ENCODE measurements at regions not wholly inside any gene's neighbourhood (a gene's known extent, or its start where the extent isn't known, plus 50 kb on each side); places are given as distances from the start of the nearest gene placed in this dataset.
"Not testable (repeated sequence)": the region's sequence is repeated elsewhere in the genome, so short reads cannot be mapped to it uniquely, and the experiment has no call there.

DNA sequence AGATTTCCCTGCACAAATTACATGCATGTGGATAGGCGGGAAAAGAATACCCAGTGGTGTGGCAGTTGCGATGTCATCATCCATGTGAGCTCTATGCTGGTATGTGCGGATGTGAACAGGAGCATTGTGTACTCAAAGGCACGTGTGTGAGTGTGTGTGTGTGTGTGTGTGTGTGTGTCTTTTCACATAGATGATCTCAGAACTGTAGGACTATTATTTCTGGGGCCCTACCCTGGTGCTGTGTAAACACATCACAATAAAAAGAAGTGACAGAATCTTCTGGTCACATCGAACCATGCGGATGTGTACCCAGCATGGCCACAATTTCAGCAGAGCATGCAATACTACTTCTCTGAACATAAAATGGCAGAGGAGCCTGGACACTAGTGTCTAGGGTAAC is 624.8 kb downstream of the MID1IP1 start:
- intact Hi-C loops (cut with micrococcal nuclease) = loop anchor here (5.0 to 10.0 kb wide), 6 partner anchors 149 to 751 kb away; partner anchors contain the start of gene MID1IP1
- H3K27ac Mint-ChIP-seq = peak overlapping the region; percentile 95
- no peak for DNase-seq (ENCODE audit: low spot score)
- H3K36me3 Mint-ChIP-seq (ENCODE audit: low read depth) = no peaks in the 10 kb centered on the region
- H3K9me3 Mint-ChIP-seq = peaks cover 16% of the 10 kb centered on the region
- no peaks in the 10 kb centered on the region for H3K27me3 Mint-ChIP-seq (ENCODE audit: insufficient read depth)
- peaks cover 58% of the 10 kb centered on the region for H3K4me1 Mint-ChIP-seq (ENCODE audit: low read depth)
- H3K4me3 Mint-ChIP-seq = peak overlapping the region; percentile 15

- Mint-ChIP-seq H3K4me3 (no peak overlapping the region), H3K9me3 (peaks cover 16% of the 10 kb centered on the region), H3K36me3 (ENCODE audit: low read depth) (peaks cover 4% of the 10 kb centered on the region), H3K27me3 (ENCODE audit: insufficient read depth) (no peaks in the 10 kb centered on the region), H3K4me1 (ENCODE audit: low read depth) (peaks cover 62% of the 10 kb centered on the region), H3K27ac (peak overlapping the region; percentile 98)
- intact Hi-C loops (cut with micrococcal nuclease) = loop anchor here (5.0 to 10.0 kb wide), 6 partner anchors 147 to 750 kb away; partner anchors contain the start of gene MID1IP1
- no peak for DNase-seq (ENCODE audit: low spot score)
Measured at GRCh38 chrX:39427492-39427891, 626.2 kb downstream of the MID1IP1 start.

DNA sequence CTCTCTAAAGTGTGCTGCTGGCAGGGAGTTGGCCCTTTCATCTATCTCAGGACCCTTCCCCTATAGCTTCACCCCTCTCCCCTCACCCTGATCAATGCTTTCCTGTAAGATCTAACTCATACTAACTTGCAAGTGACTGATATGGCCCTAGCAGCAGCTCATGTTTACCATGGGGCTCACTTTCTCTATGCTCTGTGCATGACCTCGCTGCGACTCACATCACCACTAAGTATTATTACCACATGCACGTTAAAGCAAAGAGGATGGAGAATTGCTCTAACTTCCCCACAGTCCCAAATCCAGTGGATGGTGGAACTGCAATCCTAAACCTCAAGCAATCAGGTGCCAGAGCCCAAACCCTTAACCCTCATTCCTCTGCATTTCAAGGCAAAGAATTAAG is 626.6 kb downstream of the MID1IP1 start:
- H3K9me3 Mint-ChIP-seq = peaks cover 13% of the 10 kb centered on the region
- intact Hi-C loops (cut with micrococcal nuclease) = loop anchor here (1.0 to 10.0 kb wide), 7 partner anchors 12 to 749 kb away; partner anchors contain the start of gene MID1IP1
- no peak overlapping the region for H3K4me3 Mint-ChIP-seq
- no peak for DNase-seq (ENCODE audit: low spot score)
- peak overlapping the region; percentile 98 for H3K27ac Mint-ChIP-seq
- no peaks in the 10 kb centered on the region for H3K27me3 Mint-ChIP-seq (ENCODE audit: insufficient read depth)
- H3K36me3 Mint-ChIP-seq (ENCODE audit: low read depth) = peaks cover 4% of the 10 kb centered on the region
- H3K4me1 Mint-ChIP-seq (ENCODE audit: low read depth) = peaks cover 58% of the 10 kb centered on the region

GRCh38 chrX:39430551-39430950 is 629.3 kb downstream of the MID1IP1 start:
- no peak overlapping the region for H3K4me3 Mint-ChIP-seq
- DNase-seq (ENCODE audit: low spot score) = no peak
- no peak overlapping the region for H3K27ac Mint-ChIP-seq
- H3K36me3 Mint-ChIP-seq (ENCODE audit: low read depth) = peaks cover 6% of the 10 kb centered on the region
- intact Hi-C loops (cut with micrococcal nuclease) = no loop called here
- no peaks in the 10 kb centered on the region for H3K27me3 Mint-ChIP-seq (ENCODE audit: insufficient read depth)
- H3K4me1 Mint-ChIP-seq (ENCODE audit: low read depth) = peaks cover 39% of the 10 kb centered on the region
- H3K9me3 Mint-ChIP-seq = no peaks in the 10 kb centered on the region

DNA sequence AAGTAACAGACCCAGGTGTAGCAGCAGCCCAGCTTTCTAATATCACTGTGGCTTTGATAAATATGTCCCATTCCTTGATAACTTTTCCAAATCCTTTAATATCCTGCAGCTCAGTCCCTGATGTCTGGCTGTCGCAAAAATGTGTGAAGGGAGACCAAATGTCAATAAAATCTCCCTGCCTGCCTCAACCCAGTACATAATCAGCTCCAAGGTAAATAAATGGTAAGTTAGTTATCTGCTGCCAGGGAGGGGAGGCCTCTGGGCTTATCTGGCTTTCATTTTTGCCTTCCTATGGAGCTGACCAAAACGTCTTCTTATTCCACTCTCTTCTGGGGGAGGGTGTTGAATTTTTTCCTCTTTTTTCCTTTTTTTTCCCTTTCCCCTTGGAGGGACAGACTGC is 630.6 kb downstream of the MID1IP1 start:
- H3K9me3 Mint-ChIP-seq = no peaks in the 10 kb centered on the region
- peaks cover 39% of the 10 kb centered on the region for H3K4me1 Mint-ChIP-seq (ENCODE audit: low read depth)
- intact Hi-C loops (cut with micrococcal nuclease) = no loop called here
- no peak overlapping the region for H3K27ac Mint-ChIP-seq
- no peak for DNase-seq (ENCODE audit: low spot score)
- H3K27me3 Mint-ChIP-seq (ENCODE audit: insufficient read depth) = no peaks in the 10 kb centered on the region
- no peak overlapping the region for H3K4me3 Mint-ChIP-seq
- H3K36me3 Mint-ChIP-seq (ENCODE audit: low read depth) = peaks cover 9% of the 10 kb centered on the region

GRCh38 chrX:39434671-39435070 is 633.4 kb downstream of the MID1IP1 start:
- H3K9me3 Mint-ChIP-seq; H3K27me3 Mint-ChIP-seq (ENCODE audit: insufficient read depth); H3K36me3 Mint-ChIP-seq (ENCODE audit: low read depth); H3K4me3 Mint-ChIP-seq; intact Hi-C loops (cut with micrococcal nuclease); H3K27ac Mint-ChIP-seq; DNase-seq (ENCODE audit: low spot score): not testable (repeated sequence)
- H3K4me1 Mint-ChIP-seq (ENCODE audit: low read depth) = peaks cover 24% of the 10 kb centered on the region

GRCh38 chrX:39436538-39436937 is 635.3 kb downstream of the MID1IP1 start:
- H3K4me3 Mint-ChIP-seq; H3K27me3 Mint-ChIP-seq (ENCODE audit: insufficient read depth); H3K9me3 Mint-ChIP-seq; DNase-seq (ENCODE audit: low spot score); H3K27ac Mint-ChIP-seq; intact Hi-C loops (cut with micrococcal nuclease); H3K36me3 Mint-ChIP-seq (ENCODE audit: low read depth): not testable (repeated sequence)
- peaks cover 42% of the 10 kb centered on the region for H3K4me1 Mint-ChIP-seq (ENCODE audit: low read depth)

- intact Hi-C loops (cut with micrococcal nuclease) = no loop called here
- H3K4me1 Mint-ChIP-seq (ENCODE audit: low read depth) = peaks cover 47% of the 10 kb centered on the region
- peaks cover 7% of the 10 kb centered on the region for H3K36me3 Mint-ChIP-seq (ENCODE audit: low read depth)
- H3K4me3 Mint-ChIP-seq = no peak overlapping the region
- H3K27ac Mint-ChIP-seq = no peak overlapping the region
- DNase-seq (ENCODE audit: low spot score) = no peak
- no peaks in the 10 kb centered on the region for H3K27me3 Mint-ChIP-seq (ENCODE audit: insufficient read depth)
- peaks cover 5% of the 10 kb centered on the region for H3K9me3 Mint-ChIP-seq
Measured at GRCh38 chrX:39437670-39438441, 636.6 kb downstream of the MID1IP1 start.

- intact Hi-C loops (cut with micrococcal nuclease) = no loop called here
- Mint-ChIP-seq H3K27ac (peak overlapping the region; percentile 68), H3K36me3 (ENCODE audit: low read depth) (peaks cover 9% of the 10 kb centered on the region), H3K9me3 (peaks cover 12% of the 10 kb centered on the region), H3K4me3 (no peak overlapping the region), H3K27me3 (ENCODE audit: insufficient read depth) (no peaks in the 10 kb centered on the region), H3K4me1 (ENCODE audit: low read depth) (peaks cover 44% of the 10 kb centered on the region)
- no peak for DNase-seq (ENCODE audit: low spot score)
Measured at GRCh38 chrX:39438603-39439602, 637.6 kb downstream of the MID1IP1 start.

- peaks cover 11% of the 10 kb centered on the region for H3K36me3 Mint-ChIP-seq (ENCODE audit: low read depth)
- DNase-seq (ENCODE audit: low spot score) = peak; percentile 8
- no peaks in the 10 kb centered on the region for H3K27me3 Mint-ChIP-seq (ENCODE audit: insufficient read depth)
- intact Hi-C loops (cut with micrococcal nuclease) = loop anchor here (1.0 to 5.0 kb wide), 4 partner anchors 12 to 179 kb away; no protein-coding TSS in a partner anchor
- no peak overlapping the region for H3K4me3 Mint-ChIP-seq
- H3K27ac Mint-ChIP-seq = peak overlapping the region; percentile 91
- H3K9me3 Mint-ChIP-seq = peaks cover 16% of the 10 kb centered on the region
- peaks cover 44% of the 10 kb centered on the region for H3K4me1 Mint-ChIP-seq (ENCODE audit: low read depth)
Measured at GRCh38 chrX:39439906-39440798, 638.9 kb downstream of the MID1IP1 start.

- intact Hi-C loops (cut with micrococcal nuclease) = loop anchor here (1.0 to 5.0 kb wide), 4 partner anchors 13 to 180 kb away; no protein-coding TSS in a partner anchor
- H3K4me3 Mint-ChIP-seq = peak overlapping the region; percentile 22
- H3K4me1 Mint-ChIP-seq (ENCODE audit: low read depth) = peaks cover 49% of the 10 kb centered on the region
Measured at GRCh38 chrX:39440799-39441284, 639.6 kb downstream of the MID1IP1 start.

GRCh38 chrX:39442332-39442731 is 641.1 kb downstream of the MID1IP1 start:
- intact Hi-C loops (cut with micrococcal nuclease) = loop anchor here (5.0 kb wide), 2 partner anchors 65 to 170 kb away; no protein-coding TSS in a partner anchor
- H3K27ac Mint-ChIP-seq = peak overlapping the region; percentile 44
- no peaks in the 10 kb centered on the region for H3K27me3 Mint-ChIP-seq (ENCODE audit: insufficient read depth)
- no peak for DNase-seq (ENCODE audit: low spot score)
- H3K4me1 Mint-ChIP-seq (ENCODE audit: low read depth) = peaks cover 43% of the 10 kb centered on the region
- peaks cover 10% of the 10 kb centered on the region for H3K36me3 Mint-ChIP-seq (ENCODE audit: low read depth)
- peaks cover 19% of the 10 kb centered on the region for H3K9me3 Mint-ChIP-seq
- H3K4me3 Mint-ChIP-seq = no peak overlapping the region

More at GRCh38 chrX:39440799-39441284, 639.6 kb downstream of the MID1IP1 start:
- DNase-seq (ENCODE audit: low spot score) = no peak
- peaks cover 13% of the 10 kb centered on the region for H3K36me3 Mint-ChIP-seq (ENCODE audit: low read depth)
- H3K27me3 Mint-ChIP-seq (ENCODE audit: insufficient read depth) = no peaks in the 10 kb centered on the region
- peaks cover 19% of the 10 kb centered on the region for H3K9me3 Mint-ChIP-seq
- H3K27ac Mint-ChIP-seq = peak overlapping the region; percentile 91
